GM13976 (cell line): ENCODE measurements at regions not wholly inside any gene's neighbourhood (a gene's known extent, or its start where the extent isn't known, plus 50 kb on each side); places are given as distances from the start of the nearest gene placed in this dataset.

Source experiments
- DNase-seq: peaks from one replicate; pipeline ENCODE4 v3.0.0; 2012; ENCODE audit warnings: low spot score
- in situ Hi-C: fragments of 300-500 bp; cut with MboI; formaldehyde crosslinking; loops from one replicate; pipeline ENCODE4 v1.12.0; 2022; ENCODE audit warnings: low sequenced_read_pairs, mixed read lengths, inconsistent platforms; ENCODE audit not compliant: unreplicated experiment
- TF ChIP-seq, protein P1 (sequence below): IDR thresholded peaks from 2 replicates; pipeline ENCODE4 v1.5.1; 2012; ENCODE audit warnings: borderline replicate concordance, mild to moderate bottlenecking; ENCODE audit not compliant: insufficient read depth; ENCODE audit errors: extremely low read depth, missing control alignments, control extremely low read depth

DNA sequence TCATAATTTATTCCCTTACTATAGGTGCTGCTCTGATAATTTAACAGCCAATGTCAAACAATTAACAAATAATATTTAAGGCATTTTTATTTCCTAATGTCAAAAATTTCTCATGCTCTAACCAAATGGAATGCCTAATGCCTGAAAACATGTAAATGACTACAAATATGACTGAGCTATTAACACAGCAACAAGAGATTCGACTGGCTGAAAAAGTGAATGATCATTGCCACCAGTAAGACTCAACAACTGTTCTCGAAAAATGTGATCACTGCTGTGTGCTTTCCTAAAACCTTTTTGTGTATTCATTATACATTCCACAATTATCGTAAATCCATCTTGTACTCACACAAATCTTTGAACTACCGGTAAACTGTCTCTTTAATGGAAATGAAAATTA, 118.7 kb downstream of the NPY start:
- in situ Hi-C loops, result loop anchor here (25.0 kb wide), 2 partner anchors 260 to 685 kb away; no protein-coding TSS in a partner anchor
- no peak for DNase-seq
- TF ChIP-seq, protein P1, sequence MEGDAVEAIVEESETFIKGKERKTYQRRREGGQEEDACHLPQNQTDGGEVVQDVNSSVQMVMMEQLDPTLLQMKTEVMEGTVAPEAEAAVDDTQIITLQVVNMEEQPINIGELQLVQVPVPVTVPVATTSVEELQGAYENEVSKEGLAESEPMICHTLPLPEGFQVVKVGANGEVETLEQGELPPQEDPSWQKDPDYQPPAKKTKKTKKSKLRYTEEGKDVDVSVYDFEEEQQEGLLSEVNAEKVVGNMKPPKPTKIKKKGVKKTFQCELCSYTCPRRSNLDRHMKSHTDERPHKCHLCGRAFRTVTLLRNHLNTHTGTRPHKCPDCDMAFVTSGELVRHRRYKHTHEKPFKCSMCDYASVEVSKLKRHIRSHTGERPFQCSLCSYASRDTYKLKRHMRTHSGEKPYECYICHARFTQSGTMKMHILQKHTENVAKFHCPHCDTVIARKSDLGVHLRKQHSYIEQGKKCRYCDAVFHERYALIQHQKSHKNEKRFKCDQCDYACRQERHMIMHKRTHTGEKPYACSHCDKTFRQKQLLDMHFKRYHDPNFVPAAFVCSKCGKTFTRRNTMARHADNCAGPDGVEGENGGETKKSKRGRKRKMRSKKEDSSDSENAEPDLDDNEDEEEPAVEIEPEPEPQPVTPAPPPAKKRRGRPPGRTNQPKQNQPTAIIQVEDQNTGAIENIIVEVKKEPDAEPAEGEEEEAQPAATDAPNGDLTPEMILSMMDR, result no peak

DNA sequence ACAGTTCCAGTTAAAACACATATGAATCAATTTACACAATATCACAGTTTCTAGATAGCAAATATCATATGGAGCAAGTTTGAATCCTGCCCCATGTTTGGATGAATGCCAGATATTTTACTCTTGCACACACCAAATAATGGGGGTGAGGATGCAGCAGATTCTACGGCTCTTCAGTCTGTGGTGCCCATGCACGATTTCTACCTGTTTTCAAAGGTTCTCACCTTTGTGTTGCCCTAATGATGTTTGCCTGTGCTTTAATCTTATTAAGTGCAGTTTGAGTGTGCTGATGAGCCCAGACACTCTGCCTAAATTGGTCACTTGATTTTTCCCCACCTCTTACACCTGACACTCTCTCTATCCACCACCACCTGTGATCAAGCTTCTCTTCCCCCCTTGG, 119.6 kb downstream of the NPY start:
- in situ Hi-C loops, result loop anchor here (25.0 kb wide), 2 partner anchors 259 to 684 kb away; no protein-coding TSS in a partner anchor
- DNase-seq, result no peak
- TF ChIP-seq, protein P1, result no peak

DNA sequence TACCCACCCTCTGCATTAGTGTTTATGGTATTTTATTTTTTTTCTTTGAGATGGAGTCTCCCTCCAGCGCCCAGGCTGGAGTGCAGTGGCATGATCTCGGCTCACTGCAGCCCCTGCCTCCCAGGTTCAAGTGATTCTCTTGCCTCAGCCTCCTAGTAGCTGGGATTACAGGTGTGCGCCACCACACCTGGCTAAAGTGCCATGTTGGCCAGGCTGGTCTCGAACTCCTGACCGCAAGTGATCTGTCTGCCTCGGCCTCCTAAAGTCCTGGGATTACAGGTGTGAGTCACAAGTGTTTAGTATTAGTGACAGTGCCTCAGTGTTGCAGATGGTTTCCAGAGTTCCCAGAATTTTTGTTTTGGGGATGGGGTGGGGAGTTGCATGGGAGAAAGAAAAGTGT, 120.3 kb downstream of the NPY start:
- in situ Hi-C loops, result loop anchor here (25.0 kb wide), 2 partner anchors 258 to 683 kb away; no protein-coding TSS in a partner anchor
- TF ChIP-seq, protein P1, result no peak
- DNase-seq, result no peak

DNA sequence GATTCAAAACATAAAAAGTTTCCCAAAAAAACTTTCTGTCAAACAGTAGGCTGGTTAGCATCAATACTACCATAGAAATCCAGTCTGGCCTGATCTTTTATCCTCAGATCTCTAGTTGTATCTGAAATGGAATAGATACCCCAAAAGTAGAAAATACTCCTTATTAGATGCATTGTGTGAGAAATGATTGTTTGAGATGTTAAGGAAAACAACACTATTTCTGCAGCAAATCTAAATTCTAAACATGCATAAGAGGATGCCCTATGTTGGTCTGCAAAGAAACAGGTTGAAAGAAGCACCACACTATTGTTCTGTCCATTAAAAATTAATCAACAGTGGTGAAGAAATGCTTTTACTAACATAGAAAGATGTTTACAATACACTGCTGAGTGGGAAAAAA, 121.0 kb downstream of the NPY start:
- TF ChIP-seq, protein P1, result no peak
- in situ Hi-C loops, result loop anchor here (25.0 kb wide), 2 partner anchors 257 to 682 kb away; no protein-coding TSS in a partner anchor
- DNase-seq, result no peak

DNA sequence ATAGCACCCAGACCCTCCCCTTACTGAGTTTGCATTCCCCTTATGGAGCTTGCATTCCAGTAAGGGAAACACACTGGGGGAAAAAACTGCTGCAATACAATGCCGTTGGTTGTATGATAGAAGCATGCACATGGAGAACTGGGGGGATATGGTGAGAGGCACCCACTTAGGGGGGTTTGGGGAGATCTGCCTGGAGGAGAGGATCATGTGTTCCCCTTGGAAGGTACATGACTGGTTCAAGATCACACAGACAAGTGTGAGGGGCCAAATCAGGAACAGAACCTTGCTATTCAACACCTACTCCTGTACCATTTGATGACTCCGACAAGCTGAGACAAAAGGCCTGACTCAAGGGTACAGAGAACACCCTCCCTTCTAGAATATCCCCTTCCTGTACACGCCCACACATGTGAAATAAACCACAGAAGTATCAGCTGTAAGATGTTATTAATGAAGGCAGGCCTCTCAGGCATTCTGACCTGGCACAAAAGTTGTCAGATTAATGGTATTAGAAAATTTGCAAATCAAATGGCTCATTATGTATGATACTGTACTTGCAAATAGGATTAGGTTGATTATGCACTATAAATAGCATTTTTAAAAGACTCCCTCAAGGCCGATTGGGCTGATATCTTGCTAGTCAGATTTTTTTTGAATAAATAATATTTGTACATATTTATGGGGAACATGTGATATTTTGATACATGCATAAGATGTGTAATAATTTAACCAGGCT, 122.2 kb downstream of the NPY start:
- TF ChIP-seq, protein P1, result no peak
- in situ Hi-C loops, result loop anchor here (25.0 kb wide), 2 partner anchors 256 to 681 kb away; no protein-coding TSS in a partner anchor

DNA sequence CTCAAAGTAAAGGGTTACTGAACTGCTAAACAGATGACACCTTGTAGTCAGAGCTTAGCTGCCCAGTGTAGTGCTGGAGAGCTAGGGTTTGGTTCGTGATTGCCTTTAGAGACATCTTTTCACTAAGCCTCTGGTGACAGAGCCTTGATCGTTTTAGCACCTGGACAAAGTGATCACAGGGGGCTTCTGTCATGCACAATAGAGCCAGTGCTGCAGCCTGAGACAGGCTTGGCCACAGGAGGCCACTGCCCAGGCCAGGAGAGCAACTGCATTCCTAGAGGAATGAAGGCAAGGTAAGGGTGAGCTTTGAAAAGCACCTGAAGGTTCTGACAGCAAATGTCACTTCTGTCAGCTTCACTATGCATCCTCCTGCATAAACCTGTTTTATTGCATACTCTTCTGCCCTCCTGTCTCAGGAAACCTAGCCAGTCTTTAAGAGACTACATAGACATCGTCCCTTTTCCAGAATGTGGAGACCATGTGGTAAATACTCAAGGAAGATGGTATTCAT, 122.9 kb downstream of the NPY start:
- no peak for DNase-seq
- in situ Hi-C loops, result loop anchor here (25.0 kb wide), 2 partner anchors 255 to 680 kb away; no protein-coding TSS in a partner anchor
- TF ChIP-seq, protein P1, result no peak

More for the DNA sequence above, 122.2 kb downstream of the NPY start:
- no peak for DNase-seq
